Right lobe of liver (tissue), 6 donors: ENCODE measurements at regions not wholly inside any gene's neighbourhood (a gene's known extent, or its start where the extent isn't known, plus 50 kb on each side); places are given as distances from the start of the nearest gene placed in this dataset.
"Not testable (repeated sequence)": the region's sequence is repeated elsewhere in the genome, so short reads cannot be mapped to it uniquely, and the experiment has no call there.

Experiments
- ATAC-seq, 4 donors: fragments of 200-7000 bp; cut with Tn5 transposase; one replicate each; pipeline ENCODE4 v1.9.1; 2020; ENCODE audit warnings: mild to moderate bottlenecking in 4 of 4, moderate library complexity in 4 of 4
- DNase-seq, 3 donors: peaks; one replicate each; pipeline ENCODE4 v3.0.0-alpha.2; 2020
- H3K27ac ChIP-seq, 3 donors: fragments of 200-600 bp; one replicate each; pipeline ENCODE4 v1.8.0; 2022
- H3K27me3 ChIP-seq, 2 donors: fragments of 200-600 bp; one replicate each; pipeline ENCODE4 v1.8.0; 2022
- H3K36me3 ChIP-seq, 4 donors: fragments of 200-600 bp; sonication (generic) in 1 of 4; one replicate each; pipeline versions ENCODE4 v1.5.1 to v1.8.0; 2017 to 2022; ENCODE audit warnings: control low read depth in 1 of 4
- H3K4me1 ChIP-seq, 4 donors: fragments of 200-600 bp; sonication (generic) in 1 of 4; one replicate each; pipeline versions ENCODE4 v1.5.1 to v1.8.0; 2017 to 2022; ENCODE audit warnings: control low read depth in 1 of 4
- H3K4me3 ChIP-seq, 3 donors: fragments of 200-600 bp; one replicate each; pipeline ENCODE4 v1.8.0; 2022
- H3K9me3 ChIP-seq, 4 donors: fragments of 200-600 bp; sonication (generic) in 1 of 4; one replicate each; pipeline versions ENCODE4 v1.5.1 to v1.8.0; 2017 to 2022; ENCODE audit warnings: control low read depth in 1 of 4
- POLR2A ChIP-seq: fragments of 450-650 bp; IDR thresholded peaks from one replicate; pipeline ENCODE4 v1.6.1; 2017; ENCODE audit warnings: antibody characterized with exemption, mild to moderate bottlenecking
- WGBS: methylation state at CpG from one replicate; pipeline ENCODE4 v1.1.6; 2018; ENCODE audit warnings: low coverage, low lambda C conversion rate; ENCODE audit not compliant: insufficient coverage; ENCODE audit errors: missing lambda C conversion rate; 5-methylcytosine and 5-hydroxymethylcytosine counted together
- intact Hi-C, 2 donors: fragments of 100-400 bp; cut with DNase I; formaldehyde crosslinking; loops; one replicate each; pipeline versions ENCODE4 v1.11.2 to v1.14.1; 2022
- TF ChIP-seq, protein P1 (sequence below), 4 donors: fragments of 200-600 bp in 3 of 4; fragments of 450-650 bp in 1 of 4; IDR thresholded peaks; one replicate each; pipeline versions ENCODE4 v1.5.1 to v1.8.0; 2016 to 2022; ENCODE audit warnings: antibody characterized with exemption in 4 of 4, mild to moderate bottlenecking in 2 of 4
- donor health status: DM: no; HTN: yes; CAD: no.
- donor health status: DM: no; HTN: no; CAD: no.
- donor health status: DM: no; HTN: no; CAD: no.
- donor health status: DM: no; HTN: yes; CAD: no.
- donor health status: DM: no; HTN: yes; CAD: no.

DNA sequence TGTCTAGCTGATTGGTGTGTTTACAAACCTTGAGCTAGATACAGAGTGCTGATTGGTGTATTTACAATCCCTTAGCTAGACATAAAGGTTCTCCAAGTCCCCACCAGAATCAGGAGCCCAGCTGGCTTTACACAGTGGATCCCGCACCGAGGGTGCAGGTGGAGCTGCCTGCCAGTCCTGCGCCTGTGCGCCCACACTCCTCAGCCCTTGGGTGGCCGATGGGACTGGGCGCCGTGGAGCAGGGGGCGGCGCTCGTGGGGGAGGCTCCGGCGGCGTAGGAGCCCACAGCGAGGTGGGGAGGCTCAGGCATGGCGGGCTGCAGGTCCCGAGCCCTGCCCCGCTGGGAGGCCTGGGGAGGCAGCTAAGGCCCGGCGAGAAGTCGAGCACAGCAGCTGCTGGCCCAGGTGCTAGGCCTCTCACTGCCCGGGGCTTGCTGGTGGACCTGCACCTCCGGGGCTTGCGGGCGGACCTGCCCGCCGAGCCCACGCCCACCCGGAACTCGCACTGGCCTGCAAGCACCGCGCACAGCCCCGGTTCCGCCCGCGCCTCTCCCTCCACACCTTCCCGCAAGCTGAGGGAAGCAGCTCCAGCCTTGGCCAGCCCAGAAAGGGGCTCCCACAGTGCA lies 51.0 kb upstream of the CDYL start:
- H3K4me3 ChIP-seq, H3K36me3 ChIP-seq, H3K27me3 ChIP-seq, intact Hi-C loops, H3K27ac ChIP-seq, H3K9me3 ChIP-seq, ATAC-seq, H3K4me1 ChIP-seq, DNase-seq: not testable (repeated sequence)
- WGBS, result no CpG with 5 or more reads among the region's 36 CpGs

DNA sequence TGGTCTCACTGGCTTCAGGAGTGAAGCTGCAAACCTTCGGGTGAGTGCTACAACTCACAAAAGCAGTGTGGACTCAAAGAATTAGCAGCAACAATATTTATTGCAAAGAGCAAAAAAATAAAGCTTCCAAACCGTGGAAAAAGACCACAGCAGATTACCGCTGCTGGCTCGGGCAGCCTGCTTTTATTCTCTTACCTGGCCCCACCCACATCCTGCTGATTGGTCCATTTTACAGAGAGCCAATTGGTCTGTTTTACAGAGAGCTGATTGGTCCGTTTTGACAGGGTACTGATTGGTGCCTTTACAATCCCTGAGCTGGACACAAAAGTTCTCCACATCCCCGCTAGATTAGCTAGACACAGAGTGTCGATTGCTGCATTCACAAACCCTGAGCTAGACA lies 51.5 kb upstream of the CDYL start:
- intact Hi-C loops, ATAC-seq, H3K27ac ChIP-seq, H3K27me3 ChIP-seq, DNase-seq, H3K4me3 ChIP-seq, H3K4me1 ChIP-seq, H3K9me3 ChIP-seq, H3K36me3 ChIP-seq: not testable (repeated sequence)
- WGBS, result 55% methylated on average over 5 of the region's 7 CpGs

DNA sequence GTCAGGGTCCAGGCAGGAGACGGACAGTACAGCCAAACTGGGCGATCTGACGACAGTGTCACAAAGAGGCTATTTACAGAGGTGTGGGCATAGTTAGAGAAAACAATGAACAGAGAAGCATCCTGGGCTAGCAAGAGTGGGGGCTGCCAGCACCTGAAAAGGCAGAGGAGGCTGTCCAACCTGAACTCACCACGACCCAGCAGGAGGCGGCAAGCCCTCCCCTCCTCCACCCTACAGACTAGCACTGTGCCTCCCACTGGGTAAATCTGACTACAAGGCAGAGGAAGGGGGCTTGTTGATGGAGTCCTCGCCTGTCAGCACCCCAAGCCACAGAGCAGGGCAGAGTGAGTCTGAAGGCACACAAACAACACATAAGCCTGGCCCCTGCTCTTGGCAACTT lies 52.8 kb upstream of the CDYL start:
- intact Hi-C loops, result no loop called here
- no peaks in the 10 kb centered on the region for H3K4me1 ChIP-seq
- TF ChIP-seq, protein P1, sequence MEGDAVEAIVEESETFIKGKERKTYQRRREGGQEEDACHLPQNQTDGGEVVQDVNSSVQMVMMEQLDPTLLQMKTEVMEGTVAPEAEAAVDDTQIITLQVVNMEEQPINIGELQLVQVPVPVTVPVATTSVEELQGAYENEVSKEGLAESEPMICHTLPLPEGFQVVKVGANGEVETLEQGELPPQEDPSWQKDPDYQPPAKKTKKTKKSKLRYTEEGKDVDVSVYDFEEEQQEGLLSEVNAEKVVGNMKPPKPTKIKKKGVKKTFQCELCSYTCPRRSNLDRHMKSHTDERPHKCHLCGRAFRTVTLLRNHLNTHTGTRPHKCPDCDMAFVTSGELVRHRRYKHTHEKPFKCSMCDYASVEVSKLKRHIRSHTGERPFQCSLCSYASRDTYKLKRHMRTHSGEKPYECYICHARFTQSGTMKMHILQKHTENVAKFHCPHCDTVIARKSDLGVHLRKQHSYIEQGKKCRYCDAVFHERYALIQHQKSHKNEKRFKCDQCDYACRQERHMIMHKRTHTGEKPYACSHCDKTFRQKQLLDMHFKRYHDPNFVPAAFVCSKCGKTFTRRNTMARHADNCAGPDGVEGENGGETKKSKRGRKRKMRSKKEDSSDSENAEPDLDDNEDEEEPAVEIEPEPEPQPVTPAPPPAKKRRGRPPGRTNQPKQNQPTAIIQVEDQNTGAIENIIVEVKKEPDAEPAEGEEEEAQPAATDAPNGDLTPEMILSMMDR (IDR thresholded peaks at IDR 0.05), result no peak
- no peak for TF ChIP-seq POLR2A
- no peak for ATAC-seq
- no peak for DNase-seq
- no peak overlapping the region for H3K27ac ChIP-seq
- no peaks in the 10 kb centered on the region for H3K9me3 ChIP-seq
- H3K36me3 ChIP-seq, result no peaks in the 10 kb centered on the region
- H3K27me3 ChIP-seq, result no peaks in the 10 kb centered on the region
- H3K4me3 ChIP-seq, result no peak overlapping the region
- WGBS, result 58% methylated on average over 5 of the region's 6 CpGs

- not testable (repeated sequence) for DNase-seq
Measured at GRCh38 chr6:4721368-4721767, 54.8 kb upstream of the CDYL start.

DNA sequence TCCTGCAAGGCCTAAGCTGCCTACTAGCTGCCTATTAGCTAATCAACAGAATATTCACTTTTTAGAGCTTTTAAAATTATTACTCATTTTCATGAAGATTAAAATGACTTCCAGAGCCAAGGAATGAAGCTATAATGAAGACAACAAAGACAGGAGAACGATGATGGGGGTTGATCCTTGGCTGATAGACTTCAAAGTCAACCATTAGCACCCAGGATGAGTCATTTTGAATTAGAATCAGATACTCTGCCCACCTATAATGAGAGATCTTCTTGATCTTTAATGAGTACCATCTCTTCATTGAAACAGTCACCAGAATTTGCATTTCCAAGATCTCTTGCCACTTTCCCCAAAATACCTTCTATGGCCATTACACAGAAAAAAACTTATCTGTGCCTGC lies 56.7 kb upstream of the CDYL start:
- DNase-seq (no peak), ATAC-seq (no peak)
- H3K36me3 ChIP-seq, result no peaks in the 10 kb centered on the region
- intact Hi-C loops, result no loop called here
- H3K4me3 ChIP-seq, result no peak overlapping the region
- no peaks in the 10 kb centered on the region for H3K27me3 ChIP-seq
- H3K27ac ChIP-seq, result no peak overlapping the region
- no peaks in the 10 kb centered on the region for H3K9me3 ChIP-seq
- WGBS, result 25% methylated on average over 1 of the region's 1 CpG
- no peaks in the 10 kb centered on the region for H3K4me1 ChIP-seq
- TF ChIP-seq, protein P1 (IDR thresholded peaks at IDR 0.05), result no peak
- TF ChIP-seq POLR2A, result no peak

More at GRCh38 chr6:4721368-4721767, 54.8 kb upstream of the CDYL start:
- H3K27ac ChIP-seq, H3K36me3 ChIP-seq, ATAC-seq, H3K9me3 ChIP-seq, intact Hi-C loops, H3K4me1 ChIP-seq, H3K27me3 ChIP-seq, H3K4me3 ChIP-seq: not testable (repeated sequence)
- 72% methylated on average over 4 of the region's 4 CpGs for WGBS

DNA sequence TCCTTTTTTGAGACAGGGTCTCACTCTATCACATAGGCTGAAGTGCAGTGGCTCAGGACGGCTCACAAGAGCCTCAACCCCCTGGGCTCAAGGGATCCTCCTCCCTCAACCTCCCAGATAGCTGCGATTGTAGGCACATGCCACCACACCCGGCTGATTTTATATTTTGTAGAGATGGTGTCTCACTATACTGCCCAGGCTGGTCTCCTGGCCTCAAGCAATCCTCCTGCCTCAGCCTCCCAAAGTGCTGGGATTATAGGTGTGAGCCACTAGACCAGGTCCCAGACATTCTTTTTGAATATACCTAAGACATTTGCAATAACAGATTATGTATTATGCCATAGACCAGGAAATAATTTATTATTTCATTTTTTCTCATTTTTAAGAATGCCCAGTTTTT lies 58.3 kb upstream of the CDYL start:
- DNase-seq (no peak), ATAC-seq (no peak)
- intact Hi-C loops, result no loop called here
- Histone ChIP-seq H3K36me3 (no peaks in the 10 kb centered on the region), H3K27me3 (no peaks in the 10 kb centered on the region), H3K4me3 (no peak overlapping the region), H3K9me3 (no peaks in the 10 kb centered on the region), H3K27ac (no peak overlapping the region), H3K4me1 (no peaks in the 10 kb centered on the region)
- 59% methylated on average over 3 of the region's 3 CpGs for WGBS
- no peak for TF ChIP-seq POLR2A
- TF ChIP-seq, protein P1 (IDR thresholded peaks at IDR 0.05), result no peak
